PC-3 (cell line): ENCODE measurements at regions not wholly inside any gene's neighbourhood (a gene's known extent, or its start where the extent isn't known, plus 50 kb on each side); places are given as distances from the start of the nearest gene placed in this dataset.

Source experiments
- ATAC-seq: fragments of 200-7000 bp; cut with Tn5 transposase; 2 replicates; pipeline ENCODE4 v1.9.1; 2020; ENCODE audit warnings: mild to moderate bottlenecking, moderate library complexity
- BruUV-seq: library from RNA; stranded (reverse); fragments of 400-500 nt; replicated peaks from 2 replicates; lab custom pipeline; 2021; lab: Mats Ljungman, UMichigan
- CTCF ChIA-PET: fragments of 300-600 bp; sonication (Branson Sonifier 250); formaldehyde crosslinking; loops from one replicate; lab custom pipeline; 2022; ENCODE audit warnings: antibody characterized with exemption; lab: Charles Lee
- POLR2A ChIA-PET: fragments of 300-600 bp; sonication (Branson Sonifier 250); formaldehyde crosslinking; loops from one replicate; lab custom pipeline; 2022; ENCODE audit warnings: antibody characterized with exemption; ENCODE audit not compliant: unreplicated experiment; lab: Charles Lee
- DNase-seq: peaks from one replicate; pipeline ENCODE4 v3.0.0-alpha.2; 2015
- H2AFZ ChIP-seq: fragments of 300-600 bp; sonication (generic); 2 replicates; pipeline ENCODE4 v1.6.0; 2016; ENCODE audit warnings: antibody characterized with exemption, low read length
- H3F3A ChIP-seq: fragments of 300-600 bp; sonication (generic); one replicate; pipeline ENCODE4 v1.6.0; 2017; ENCODE audit warnings: antibody characterized with exemption, low read length, control low read depth, mild to moderate bottlenecking; ENCODE audit not compliant: unreplicated experiment
- H3K27ac ChIP-seq: fragments of 300-600 bp; sonication (generic); 2 replicates; pipeline ENCODE4 v1.5.1; 2016; ENCODE audit warnings: mild to moderate bottlenecking, low read length
- H3K27me3 ChIP-seq: fragments of 300-600 bp; sonication (generic); 2 replicates; pipeline ENCODE4 v1.6.1; 2016; ENCODE audit warnings: low read length, mixed read lengths
- H3K36me3 ChIP-seq: fragments of 300-600 bp; sonication (generic); 2 replicates; pipeline ENCODE4 v1.6.1; 2016; ENCODE audit warnings: low read depth, mixed run types, low read length, mixed read lengths
- H3K4me1 ChIP-seq: fragments of 300-600 bp; sonication (generic); 2 replicates; pipeline ENCODE4 v1.5.1; 2016; ENCODE audit warnings: low read length; ENCODE audit not compliant: insufficient read depth
- H3K4me2 ChIP-seq: fragments of 300-600 bp; sonication (generic); 2 replicates; pipeline ENCODE4 v1.6.0; 2016; ENCODE audit warnings: low read length
- H3K4me3 ChIP-seq: fragments of 300-600 bp; sonication (generic); 2 replicates; pipeline ENCODE4 v1.5.1; 2016; ENCODE audit warnings: mild to moderate bottlenecking, low read length, mixed read lengths
- H3K79me2 ChIP-seq: fragments of 300-600 bp; sonication (generic); 2 replicates; pipeline ENCODE4 v1.6.1; 2017; ENCODE audit warnings: low read length, mixed read lengths
- H3K9ac ChIP-seq: fragments of 300-600 bp; sonication (generic); 2 replicates; pipeline ENCODE4 v1.6.0; 2016; ENCODE audit warnings: mild to moderate bottlenecking, low read length
- H3K9me2 ChIP-seq: fragments of 300-600 bp; sonication (generic); replicated peaks from 2 replicates; pipeline ENCODE4 v1.6.1; 2016; ENCODE audit warnings: mixed run types, low read length, mixed read lengths
- H3K9me3 ChIP-seq: fragments of 300-600 bp; sonication (generic); 2 replicates; pipeline ENCODE4 v1.6.1; 2016; ENCODE audit warnings: low read length, mixed read lengths
- H4K20me1 ChIP-seq: fragments of 300-600 bp; sonication (generic); 2 replicates; pipeline ENCODE4 v1.6.1; 2016; ENCODE audit warnings: low read length, mixed read lengths
- CTCF ChIP-seq: fragments of 300-600 bp; sonication (generic); conservative IDR thresholded peaks from 2 replicates; pipeline ENCODE4 v1.5.1; 2017; ENCODE audit warnings: antibody characterized with exemption, low read depth, mild to moderate bottlenecking, low read length
- EZH2 ChIP-seq: fragments of 300-600 bp; sonication (generic); IDR thresholded peaks from one replicate; pipeline ENCODE4 v1.6.1; 2017; ENCODE audit warnings: antibody characterized with exemption, mild to moderate bottlenecking, low read length; ENCODE audit not compliant: unreplicated experiment
- EZH2phosphoT487 ChIP-seq: fragments of 300-600 bp; sonication (generic); IDR thresholded peaks from 2 replicates; pipeline ENCODE4 v1.6.1; 2018; ENCODE audit warnings: mild to moderate bottlenecking, antibody characterized with exemption, low read length, borderline replicate concordance
- intact Hi-C: fragments of 100-400 bp; cut with micrococcal nuclease; formaldehyde crosslinking; loops from 2 replicates; pipeline ENCODE4 v1.9.0; 2023

- BruUV-seq = no TSS peak
Measured at GRCh38 chr5:116935561-116936162, 361.0 kb upstream of the SEMA6A start.

DNA sequence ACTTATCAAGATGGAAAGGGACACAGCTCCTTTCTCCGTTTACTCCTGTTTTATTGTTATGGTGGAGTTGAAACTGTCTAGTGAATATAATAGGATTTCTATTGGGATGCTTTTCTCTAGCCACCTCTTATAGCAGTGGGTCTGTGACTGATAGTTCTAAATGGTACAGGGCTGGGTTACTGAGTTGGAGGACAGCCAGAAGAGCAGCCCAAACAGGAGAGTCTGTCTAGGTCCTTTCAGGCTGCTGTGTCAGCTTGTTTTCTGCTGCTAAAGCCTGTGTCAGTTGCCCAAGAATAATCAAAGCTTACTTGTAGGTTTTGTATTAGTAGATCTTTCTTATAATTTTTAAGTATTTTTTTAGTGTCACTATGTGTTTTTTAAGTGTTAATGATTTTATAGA, 356.0 kb upstream of the SEMA6A start:
- Histone ChIP-seq H3K4me2 (no peak overlapping the region), H3K27me3 (no peaks in the 10 kb centered on the region), H3K9me2 (no peaks in the 10 kb centered on the region), H3K9me3 (no peaks in the 10 kb centered on the region), H2AFZ (no peak overlapping the region), H3K36me3 (no peaks in the 10 kb centered on the region), H3F3A (no peaks in the 10 kb centered on the region), H3K4me3 (no peak overlapping the region), H3K4me1 (no peaks in the 10 kb centered on the region), H3K27ac (no peak overlapping the region), H3K9ac (no peak overlapping the region), H4K20me1 (no peaks in the 10 kb centered on the region), H3K79me2 (no peaks in the 10 kb centered on the region)
- TF ChIP-seq EZH2phosphoT487 = no peak
- no peak for TF ChIP-seq EZH2
- TF ChIP-seq CTCF = no peak
- ATAC-seq = no peak
- DNase-seq = no peak
- BruUV-seq = no TSS peak
- ChIA-PET CTCF (no interaction called here), POLR2A (no interaction called here)
- intact Hi-C loops = no loop called here

More at GRCh38 chr5:116935561-116936162, 361.0 kb upstream of the SEMA6A start:
- ChIA-PET CTCF (no interaction called here), POLR2A (no interaction called here)
- Histone ChIP-seq H3K79me2 (no peaks in the 10 kb centered on the region), H3K4me1 (no peaks in the 10 kb centered on the region), H3F3A (no peaks in the 10 kb centered on the region), H3K9me2 (no peaks in the 10 kb centered on the region), H3K4me3 (no peak overlapping the region), H3K9me3 (no peaks in the 10 kb centered on the region), H3K36me3 (no peaks in the 10 kb centered on the region), H3K9ac (no peak overlapping the region), H3K27ac (no peak overlapping the region), H2AFZ (no peak overlapping the region), H3K4me2 (no peak overlapping the region), H3K27me3 (no peaks in the 10 kb centered on the region), H4K20me1 (no peaks in the 10 kb centered on the region)
- no peak for DNase-seq
- ATAC-seq = no peak
- intact Hi-C loops = no loop called here
- TF ChIP-seq EZH2phosphoT487 (no peak), CTCF (no peak), EZH2 (no peak)

DNA sequence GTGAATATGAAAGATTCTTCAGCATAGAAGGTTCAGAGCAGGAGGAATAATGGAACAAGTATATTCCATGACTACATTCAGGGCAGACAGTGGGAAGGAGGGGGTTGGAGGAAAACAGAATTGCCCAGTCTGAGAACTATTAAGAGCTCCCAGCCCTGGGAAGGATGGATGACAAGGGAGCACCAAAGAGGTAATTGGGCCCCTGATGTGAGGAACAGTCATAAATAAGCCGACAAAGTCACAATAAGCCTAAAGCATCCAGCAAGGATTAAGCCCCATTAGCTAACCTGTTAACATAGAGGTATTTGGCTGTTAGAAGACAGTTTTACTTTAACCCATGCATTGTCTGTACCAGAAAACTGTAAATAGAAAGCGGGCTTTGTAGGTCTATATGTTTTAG, 348.7 kb upstream of the SEMA6A start:
- DNase-seq (no peak), ATAC-seq (no peak)
- no peaks in the 10 kb centered on the region for H3K27me3 ChIP-seq
- H2AFZ ChIP-seq = no peak overlapping the region
- no peaks in the 10 kb centered on the region for H3K9me2 ChIP-seq
- no peaks in the 10 kb centered on the region for H3K4me1 ChIP-seq
- TF ChIP-seq CTCF (no peak), EZH2phosphoT487 (no peak), EZH2 (no peak)
- POLR2A ChIA-PET = no interaction called here
- no peaks in the 10 kb centered on the region for H3F3A ChIP-seq
- CTCF ChIA-PET = no interaction called here
- no peak overlapping the region for H3K9ac ChIP-seq
- no peaks in the 10 kb centered on the region for H4K20me1 ChIP-seq
- H3K79me2 ChIP-seq = no peaks in the 10 kb centered on the region
- no peak overlapping the region for H3K4me3 ChIP-seq
- no peak overlapping the region for H3K4me2 ChIP-seq
- H3K36me3 ChIP-seq = no peaks in the 10 kb centered on the region
- BruUV-seq = no TSS peak
- no peak overlapping the region for H3K27ac ChIP-seq
- no peaks in the 10 kb centered on the region for H3K9me3 ChIP-seq
- intact Hi-C loops = no loop called here
